GM12878 (cell line): ENCODE measurements at regions not wholly inside any gene's neighbourhood (a gene's known extent, or its start where the extent isn't known, plus 50 kb on each side); places are given as distances from the start of the nearest gene placed in this dataset.

Source experiments
- ATF3 ChIP-seq: IDR thresholded peaks from 2 replicates; pipeline ENCODE4 v1.6.1; 2011; ENCODE audit warnings: low read depth, mild to moderate bottlenecking, low read length, moderate library complexity, borderline replicate concordance; ENCODE audit errors: extremely low read depth
- CHD4 ChIP-seq: fragments of 200-600 bp; sonication (generic); IDR thresholded peaks from 2 replicates; pipeline ENCODE4 v1.6.1; 2016; ENCODE audit warnings: mild to moderate bottlenecking
- CTCF ChIP-seq, 3 experiments: IDR thresholded peaks in 2 of 3; conservative IDR thresholded peaks in 1 of 3; 2 replicates each; pipeline ENCODE4 v1.5.1; 2011; ENCODE audit warnings: low read depth in 3 of 3, low read length in 3 of 3, mild to moderate bottlenecking in 3 of 3, control low read depth in 2 of 3, moderate library complexity in 2 of 3, inconsistent platforms in 1 of 3, mixed read lengths in 1 of 3; ENCODE audit not compliant: control insufficient read depth in 2 of 3, insufficient read depth in 1 of 3; ENCODE audit errors: extremely low read depth in 1 of 3
- NKRF ChIP-seq: fragments of 450-650 bp; conservative IDR thresholded peaks from 2 replicates; pipeline ENCODE4 v1.6.1; 2017; ENCODE audit warnings: mild to moderate bottlenecking, moderate library complexity
- TAF1 ChIP-seq: IDR thresholded peaks from 2 replicates; pipeline ENCODE4 v1.6.1; 2011; ENCODE audit warnings: mild to moderate bottlenecking, low read depth, low read length, borderline replicate concordance
- TCF12 ChIP-seq: IDR thresholded peaks from 2 replicates; pipeline ENCODE4 v1.6.1; 2011; ENCODE audit warnings: low read depth, mild to moderate bottlenecking, low read length
- USF2 ChIP-seq: IDR thresholded peaks from 2 replicates; pipeline ENCODE4 v1.6.1; 2011; ENCODE audit warnings: low read depth, low read length, improper control_type of control experiment, borderline replicate concordance
- ZBTB40 ChIP-seq: fragments of 450-650 bp; IDR thresholded peaks from 2 replicates; pipeline ENCODE4 v1.6.1; 2016; ENCODE audit warnings: mild to moderate bottlenecking, moderate library complexity, borderline replicate concordance

DNA sequence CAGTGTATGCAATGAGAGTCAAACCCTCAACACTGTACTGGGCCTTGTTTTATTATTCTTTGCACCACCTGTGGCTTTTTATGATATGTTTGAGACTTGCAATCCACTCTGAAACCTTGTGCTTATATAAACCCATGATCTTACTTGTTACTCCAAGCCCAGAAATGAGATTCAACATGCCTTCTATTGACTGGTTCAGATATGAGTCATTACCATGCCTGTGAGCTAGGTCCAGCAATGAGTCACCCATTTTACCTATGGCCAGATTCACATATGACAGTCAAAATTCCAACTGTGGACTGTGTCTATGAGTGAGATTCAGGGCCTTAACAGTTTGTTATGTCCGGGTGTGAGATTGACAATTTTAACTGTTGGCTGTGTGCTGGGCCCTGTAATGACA is 1846.1 kb downstream of the TP53TG3F start:
- TF ChIP-seq TCF12 (no peak), CTCF (IDR thresholded peaks at IDR 0.05 in 2 of 3, conservative IDR thresholded peaks at IDR 0.05 in 1 of 3; ENCODE audit: control insufficient read depth in 2 of 3, extremely low read depth in 1 of 3, insufficient read depth in 1 of 3, low read depth in 3 of 3, low read length in 3 of 3) (no peak), TAF1 (no peak), USF2 (no peak), CHD4 (no peak), ZBTB40 (no peak), ATF3 (no peak), NKRF (no peak)
